NCI-H2107 treated with DMSO at 0.1 percent for 48 hours (cell line): ENCODE measurements at regions not wholly inside any gene's neighbourhood (a gene's known extent, or its start where the extent isn't known, plus 50 kb on each side); places are given as distances from the start of the nearest gene placed in this dataset.

Experiments
- DNase-seq: peaks from one replicate; lab custom pipeline; 2025; ENCODE audit not compliant: unreplicated experiment; lab: John Stamatoyannopoulos, UW

- DNase-seq, result no peak
Measured at GRCh38 chr16:89043636-89044417, 49.8 kb upstream of the ACSF3 start.
